ENCODE measurements at regions not wholly inside any gene's neighbourhood (a gene's known extent, or its start where the extent isn't known, plus 50 kb on each side); places are given as distances from the start of the nearest gene placed in this dataset.

- no peak for TF ChIP-seq FOXA2 (IDR thresholded peaks at IDR 0.05)
- no peak for TF ChIP-seq FOXA1 (IDR thresholded peaks at IDR 0.05)
- TF ChIP-seq CTCF (IDR thresholded peaks at IDR 0.05; ENCODE audit: low read depth, low read length, missing input control) = no peak
- TF ChIP-seq HNF4A (conservative IDR thresholded peaks at IDR 0.05) = no peak
- no peak for TF ChIP-seq TAF1 (conservative IDR thresholded peaks at IDR 0.05)
- no peak for TF ChIP-seq NR2F2 (IDR thresholded peaks at IDR 0.05)
- no peak for TF ChIP-seq YY1 (IDR thresholded peaks at IDR 0.05)
- TF ChIP-seq HNF4G (IDR thresholded peaks at IDR 0.05) = no peak
- TF ChIP-seq REST (IDR thresholded peaks at IDR 0.05) = no peak
- TF ChIP-seq MAX (IDR thresholded peaks at IDR 0.05) = no peak
- TF ChIP-seq GABPA (IDR thresholded peaks at IDR 0.05 in 1 of 2, conservative IDR thresholded peaks at IDR 0.05 in 1 of 2) = no peak
- no peak for TF ChIP-seq JUND (IDR thresholded peaks at IDR 0.05)
- no peak for TF ChIP-seq ZBTB33 (IDR thresholded peaks at IDR 0.05)
- TF ChIP-seq RXRA (IDR thresholded peaks at IDR 0.05) = no peak
- no peak for TF ChIP-seq RAD21 (IDR thresholded peaks at IDR 0.05)
- no peak for TF ChIP-seq SP1 (IDR thresholded peaks at IDR 0.05)
- TF ChIP-seq EGR1 (IDR thresholded peaks at IDR 0.05; ENCODE audit: low read depth in 2 of 2) = no peak
- TF ChIP-seq ATF3 (IDR thresholded peaks at IDR 0.05) = no peak
- no peak for DNase-seq (ENCODE audit: low spot score)
- no peak overlapping the region for H3K27ac ChIP-seq (ENCODE audit: low read depth in 1 of 2, low read length in 2 of 2)
- H3K9ac ChIP-seq (ENCODE audit: low read depth in 1 of 2, low read length in 2 of 2) = no peak overlapping the region
- no peaks in the 10 kb centered on the region for H3K27me3 ChIP-seq (ENCODE audit: control insufficient read depth in 4 of 4, insufficient read depth in 4 of 4, low read length in 3 of 4)
- peaks cover 0 to 3% (median 1%) of the 10 kb centered on the region in 4 donors for H3K9me3 ChIP-seq (ENCODE audit: control insufficient read depth in 4 of 4, low read length in 3 of 4)
- no peak overlapping the region for H3K4me3 ChIP-seq (ENCODE audit: low read depth in 1 of 3, low read length in 3 of 3)
- WGBS = 91% methylated on average over 6 of the region's 6 CpGs
- peaks cover 0 to 4% (median 1%) of the 10 kb centered on the region in 4 donors for H3K4me1 ChIP-seq (ENCODE audit: control insufficient read depth in 4 of 4, insufficient read depth in 4 of 4, low read length in 3 of 4)
- H3K36me3 ChIP-seq (ENCODE audit: control insufficient read depth in 4 of 4, insufficient read depth in 3 of 4, low read depth in 1 of 4, low read length in 3 of 4) = no peaks in the 10 kb centered on the region
These were observed 398.3 kb downstream of the UTRN start for GRCh38 chr6:144683216-144684070.

All from liver (tissue), 8 donors.